Liver (tissue), 8 donors: ENCODE measurements at regions not wholly inside any gene's neighbourhood (a gene's known extent, or its start where the extent isn't known, plus 50 kb on each side); places are given as distances from the start of the nearest gene placed in this dataset.

Experiments used
- DNase-seq: peaks from one replicate; pipeline ENCODE4 v3.0.0-alpha.2; 2017; ENCODE audit warnings: low spot score
- H3K27ac ChIP-seq, 2 donors: one replicate each; pipeline ENCODE4 v1.7.0; 2013; ENCODE audit warnings: inconsistent platforms in 2 of 2, low read length in 2 of 2, control low read depth in 1 of 2, low read depth in 1 of 2, mild to moderate bottlenecking in 1 of 2
- H3K27me3 ChIP-seq, 4 donors: one replicate each; pipeline versions ENCODE4 v1.6.1 to v1.7.0; 2013; ENCODE audit warnings: low read length in 3 of 4, inconsistent platforms in 1 of 4, mild to moderate bottlenecking in 1 of 4, moderate library complexity in 1 of 4; ENCODE audit not compliant: control insufficient read depth in 4 of 4, insufficient read depth in 4 of 4
- H3K36me3 ChIP-seq, 4 donors: one replicate each; pipeline versions ENCODE4 v1.6.1 to v1.7.0; 2013; ENCODE audit warnings: low read length in 3 of 4, mild to moderate bottlenecking in 3 of 4, low read depth in 1 of 4, moderate library complexity in 1 of 4; ENCODE audit not compliant: control insufficient read depth in 4 of 4, insufficient read depth in 3 of 4
- H3K4me1 ChIP-seq, 4 donors: one replicate each; pipeline versions ENCODE4 v1.6.1 to v1.7.0; 2013; ENCODE audit warnings: low read length in 3 of 4, mild to moderate bottlenecking in 3 of 4, moderate library complexity in 1 of 4; ENCODE audit not compliant: control insufficient read depth in 4 of 4, insufficient read depth in 4 of 4
- H3K4me3 ChIP-seq, 3 donors: one replicate each; pipeline versions ENCODE4 v1.6.1 to v1.7.0; 2013; ENCODE audit warnings: low read length in 3 of 3, control low read depth in 1 of 3, low read depth in 1 of 3, mild to moderate bottlenecking in 1 of 3
- H3K9ac ChIP-seq, 2 donors: one replicate each; pipeline ENCODE4 v1.7.0; 2013; ENCODE audit warnings: low read length in 2 of 2, mild to moderate bottlenecking in 2 of 2, moderate library complexity in 2 of 2, control low read depth in 1 of 2, low read depth in 1 of 2
- H3K9me3 ChIP-seq, 4 donors: one replicate each; pipeline versions ENCODE4 v1.6.1 to v1.7.0; 2013; ENCODE audit warnings: low read length in 3 of 4; ENCODE audit not compliant: control insufficient read depth in 4 of 4
- FOXA2 ChIP-seq: IDR thresholded peaks from 2 replicates; pipeline ENCODE4 v1.6.1; 2016; ENCODE audit warnings: antibody characterized with exemption
- GABPA ChIP-seq, 2 donors: IDR thresholded peaks in 1 of 2; conservative IDR thresholded peaks in 1 of 2; 2 replicates each; pipeline ENCODE4 v1.6.1; 2016; ENCODE audit warnings: antibody characterized with exemption in 2 of 2, mild to moderate bottlenecking in 1 of 2, moderate library complexity in 1 of 2
- RAD21 ChIP-seq, 2 donors: IDR thresholded peaks; 2 replicates each; pipeline ENCODE4 v1.6.1; 2016; ENCODE audit warnings: antibody characterized with exemption in 2 of 2, mild to moderate bottlenecking in 2 of 2
- SP1 ChIP-seq: IDR thresholded peaks from 2 replicates; pipeline ENCODE4 v1.6.1; 2018; ENCODE audit warnings: antibody characterized with exemption, mild to moderate bottlenecking
- TAF1 ChIP-seq: conservative IDR thresholded peaks from 2 replicates; pipeline ENCODE4 v1.6.1; 2016; ENCODE audit warnings: antibody characterized with exemption, mild to moderate bottlenecking
- WGBS: extraction: QIAGEN DNeasy Blood & Tissue Kit; methylation state at CpG from one replicate; pipeline ENCODE4 v1.1.7; 2013; 5-methylcytosine and 5-hydroxymethylcytosine counted together
- TF ChIP-seq, protein P1 (sequence below): IDR thresholded peaks from 2 replicates; pipeline ENCODE4 v1.6.1; 2016; ENCODE audit warnings: antibody characterized with exemption, mild to moderate bottlenecking
- TF ChIP-seq, protein P2 (sequence below): fragments of 150-350 bp; IDR thresholded peaks from 2 replicates; pipeline ENCODE4 v1.5.1; 2017; ENCODE audit warnings: improper control_type of control experiment, low read depth, low read length; ENCODE audit not compliant: missing input control
- TF ChIP-seq, protein P3 (sequence below): IDR thresholded peaks from 2 replicates; pipeline ENCODE4 v1.6.1; 2016; ENCODE audit warnings: antibody characterized with exemption
- donor health status: healthy.
- donor health status: healthy.
- donor health status: healthy.
- donor health status: healthy.
- donor health status: healthy.

DNA sequence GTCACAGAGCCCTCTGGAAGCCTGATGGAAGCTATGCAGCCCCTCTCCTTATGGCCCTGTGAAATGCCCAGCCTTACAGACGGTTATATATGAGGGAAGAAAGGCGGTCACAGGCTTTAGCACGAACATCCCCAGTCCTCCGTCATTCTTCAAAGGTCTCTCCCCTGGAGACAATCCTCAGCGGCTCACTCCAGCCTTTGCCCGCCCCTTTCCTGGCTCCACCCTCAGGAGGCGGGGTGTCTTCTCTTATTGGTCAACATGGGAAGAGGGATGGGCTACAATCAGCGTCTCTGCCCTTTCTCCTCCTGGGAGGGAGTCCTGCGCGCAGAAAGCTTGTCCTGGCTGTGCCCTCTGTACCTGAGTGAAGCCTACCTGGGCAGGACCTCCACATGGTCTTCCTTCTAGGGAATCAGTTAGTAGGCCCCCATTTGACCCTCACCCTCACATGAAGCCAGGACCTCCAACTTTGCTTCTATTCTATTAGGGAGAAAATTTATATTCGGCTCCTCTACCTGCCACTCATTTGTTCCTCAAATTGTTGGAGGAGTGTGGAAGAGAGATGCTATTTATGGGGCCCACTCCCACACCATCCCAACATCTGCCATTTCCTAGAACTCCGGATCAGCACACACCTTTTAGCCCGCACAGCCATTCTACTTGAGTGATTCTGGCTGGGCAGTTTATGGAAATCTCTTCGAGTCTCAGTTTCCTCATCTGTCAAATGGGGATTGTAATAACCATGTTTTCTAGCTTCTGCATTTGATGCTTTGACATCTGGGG, 112.9 kb upstream of the SLC6A11 start (continued):
- TF ChIP-seq, protein P1, sequence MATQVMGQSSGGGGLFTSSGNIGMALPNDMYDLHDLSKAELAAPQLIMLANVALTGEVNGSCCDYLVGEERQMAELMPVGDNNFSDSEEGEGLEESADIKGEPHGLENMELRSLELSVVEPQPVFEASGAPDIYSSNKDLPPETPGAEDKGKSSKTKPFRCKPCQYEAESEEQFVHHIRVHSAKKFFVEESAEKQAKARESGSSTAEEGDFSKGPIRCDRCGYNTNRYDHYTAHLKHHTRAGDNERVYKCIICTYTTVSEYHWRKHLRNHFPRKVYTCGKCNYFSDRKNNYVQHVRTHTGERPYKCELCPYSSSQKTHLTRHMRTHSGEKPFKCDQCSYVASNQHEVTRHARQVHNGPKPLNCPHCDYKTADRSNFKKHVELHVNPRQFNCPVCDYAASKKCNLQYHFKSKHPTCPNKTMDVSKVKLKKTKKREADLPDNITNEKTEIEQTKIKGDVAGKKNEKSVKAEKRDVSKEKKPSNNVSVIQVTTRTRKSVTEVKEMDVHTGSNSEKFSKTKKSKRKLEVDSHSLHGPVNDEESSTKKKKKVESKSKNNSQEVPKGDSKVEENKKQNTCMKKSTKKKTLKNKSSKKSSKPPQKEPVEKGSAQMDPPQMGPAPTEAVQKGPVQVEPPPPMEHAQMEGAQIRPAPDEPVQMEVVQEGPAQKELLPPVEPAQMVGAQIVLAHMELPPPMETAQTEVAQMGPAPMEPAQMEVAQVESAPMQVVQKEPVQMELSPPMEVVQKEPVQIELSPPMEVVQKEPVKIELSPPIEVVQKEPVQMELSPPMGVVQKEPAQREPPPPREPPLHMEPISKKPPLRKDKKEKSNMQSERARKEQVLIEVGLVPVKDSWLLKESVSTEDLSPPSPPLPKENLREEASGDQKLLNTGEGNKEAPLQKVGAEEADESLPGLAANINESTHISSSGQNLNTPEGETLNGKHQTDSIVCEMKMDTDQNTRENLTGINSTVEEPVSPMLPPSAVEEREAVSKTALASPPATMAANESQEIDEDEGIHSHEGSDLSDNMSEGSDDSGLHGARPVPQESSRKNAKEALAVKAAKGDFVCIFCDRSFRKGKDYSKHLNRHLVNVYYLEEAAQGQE, result no peak
- no peak for TF ChIP-seq FOXA2
- TF ChIP-seq, protein P2, sequence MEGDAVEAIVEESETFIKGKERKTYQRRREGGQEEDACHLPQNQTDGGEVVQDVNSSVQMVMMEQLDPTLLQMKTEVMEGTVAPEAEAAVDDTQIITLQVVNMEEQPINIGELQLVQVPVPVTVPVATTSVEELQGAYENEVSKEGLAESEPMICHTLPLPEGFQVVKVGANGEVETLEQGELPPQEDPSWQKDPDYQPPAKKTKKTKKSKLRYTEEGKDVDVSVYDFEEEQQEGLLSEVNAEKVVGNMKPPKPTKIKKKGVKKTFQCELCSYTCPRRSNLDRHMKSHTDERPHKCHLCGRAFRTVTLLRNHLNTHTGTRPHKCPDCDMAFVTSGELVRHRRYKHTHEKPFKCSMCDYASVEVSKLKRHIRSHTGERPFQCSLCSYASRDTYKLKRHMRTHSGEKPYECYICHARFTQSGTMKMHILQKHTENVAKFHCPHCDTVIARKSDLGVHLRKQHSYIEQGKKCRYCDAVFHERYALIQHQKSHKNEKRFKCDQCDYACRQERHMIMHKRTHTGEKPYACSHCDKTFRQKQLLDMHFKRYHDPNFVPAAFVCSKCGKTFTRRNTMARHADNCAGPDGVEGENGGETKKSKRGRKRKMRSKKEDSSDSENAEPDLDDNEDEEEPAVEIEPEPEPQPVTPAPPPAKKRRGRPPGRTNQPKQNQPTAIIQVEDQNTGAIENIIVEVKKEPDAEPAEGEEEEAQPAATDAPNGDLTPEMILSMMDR, result no peak
- no peak for TF ChIP-seq SP1
- no peak for TF ChIP-seq TAF1

DNA sequence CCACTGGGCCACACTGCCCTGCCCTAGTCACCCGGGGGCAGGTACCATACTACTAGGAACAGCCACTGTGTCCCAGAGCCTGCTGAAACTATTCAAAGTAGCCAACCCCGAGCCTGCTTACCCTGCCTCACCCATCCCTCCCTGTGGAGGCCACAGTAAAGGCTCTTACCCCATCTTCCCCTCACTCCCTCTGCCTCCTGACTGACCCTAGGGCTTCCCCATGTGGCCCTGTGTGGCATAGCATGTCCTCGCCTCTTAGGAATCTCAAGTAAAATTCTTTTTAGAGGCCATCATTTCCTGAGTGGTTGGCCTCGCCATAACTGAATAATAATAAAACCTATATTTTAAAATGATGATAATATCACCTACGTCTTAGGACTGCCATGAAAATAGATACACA, 112.2 kb upstream of the SLC6A11 start:
- H3K4me1 ChIP-seq, result peaks cover 0 to 4% (median 3%) of the 10 kb centered on the region in 4 donors

More for the DNA sequence above, 112.2 kb upstream of the SLC6A11 start:
- no peaks in the 10 kb centered on the region for H3K36me3 ChIP-seq
- H3K9me3 ChIP-seq, result no peaks in the 10 kb centered on the region
- no peak overlapping the region for H3K27ac ChIP-seq
- peaks cover 0 to 11% (median 6%) of the 10 kb centered on the region in 4 donors for H3K27me3 ChIP-seq
- H3K4me3 ChIP-seq, result no peak overlapping the region
- DNase-seq, result no peak
- TF ChIP-seq, protein P2, result peak; percentile 20
- TF ChIP-seq, protein P3, sequence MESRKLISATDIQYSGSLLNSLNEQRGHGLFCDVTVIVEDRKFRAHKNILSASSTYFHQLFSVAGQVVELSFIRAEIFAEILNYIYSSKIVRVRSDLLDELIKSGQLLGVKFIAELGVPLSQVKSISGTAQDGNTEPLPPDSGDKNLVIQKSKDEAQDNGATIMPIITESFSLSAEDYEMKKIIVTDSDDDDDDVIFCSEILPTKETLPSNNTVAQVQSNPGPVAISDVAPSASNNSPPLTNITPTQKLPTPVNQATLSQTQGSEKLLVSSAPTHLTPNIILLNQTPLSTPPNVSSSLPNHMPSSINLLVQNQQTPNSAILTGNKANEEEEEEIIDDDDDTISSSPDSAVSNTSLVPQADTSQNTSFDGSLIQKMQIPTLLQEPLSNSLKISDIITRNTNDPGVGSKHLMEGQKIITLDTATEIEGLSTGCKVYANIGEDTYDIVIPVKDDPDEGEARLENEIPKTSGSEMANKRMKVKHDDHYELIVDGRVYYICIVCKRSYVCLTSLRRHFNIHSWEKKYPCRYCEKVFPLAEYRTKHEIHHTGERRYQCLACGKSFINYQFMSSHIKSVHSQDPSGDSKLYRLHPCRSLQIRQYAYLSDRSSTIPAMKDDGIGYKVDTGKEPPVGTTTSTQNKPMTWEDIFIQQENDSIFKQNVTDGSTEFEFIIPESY, result no peak
- TF ChIP-seq GABPA (IDR thresholded peaks at IDR 0.05 in 1 of 2, conservative IDR thresholded peaks at IDR 0.05 in 1 of 2) (no peak), RAD21 (IDR thresholded peaks at IDR 0.05) (peak; percentile 50 to 66)
- WGBS, result 74% methylated on average over 5 of the region's 5 CpGs
- no peak overlapping the region for H3K9ac ChIP-seq
